Activated T-helper 17 cell treated with anti-CD3 and anti-CD28 coated beads, Interleukin-2, amount 50 U/mL, for 72 hours (primary cell): ENCODE measurements at regions not wholly inside any gene's neighbourhood (a gene's known extent, or its start where the extent isn't known, plus 50 kb on each side); places are given as distances from the start of the nearest gene placed in this dataset.

ENCODE experiments used
- ATAC-seq: fragments of 150-1000 bp; cut with Tn5 transposase; replicated peaks from 2 replicates; pipeline ENCODE4 v1.10.0; 2021; ENCODE audit warnings: mild to moderate bottlenecking, moderate library complexity
- H3K27ac Mint-ChIP-seq: one replicate; pipeline ENCODE4 v1.8.0; 2022; ENCODE audit warnings: mixed read lengths
- H3K27me3 Mint-ChIP-seq: one replicate; pipeline ENCODE4 v1.8.0; 2022; ENCODE audit warnings: mixed read lengths
- H3K36me3 Mint-ChIP-seq: one replicate; pipeline ENCODE4 v1.8.0; 2022; ENCODE audit warnings: low read depth, mild to moderate bottlenecking, mixed read lengths
- H3K4me1 Mint-ChIP-seq: one replicate; pipeline ENCODE4 v1.8.0; 2022; ENCODE audit warnings: mixed read lengths
- H3K4me3 Mint-ChIP-seq: one replicate; pipeline ENCODE4 v1.8.0; 2022; ENCODE audit warnings: mild to moderate bottlenecking, mixed read lengths
- H3K9me3 Mint-ChIP-seq: one replicate; pipeline ENCODE4 v1.8.0; 2022; ENCODE audit warnings: mixed read lengths

DNA sequence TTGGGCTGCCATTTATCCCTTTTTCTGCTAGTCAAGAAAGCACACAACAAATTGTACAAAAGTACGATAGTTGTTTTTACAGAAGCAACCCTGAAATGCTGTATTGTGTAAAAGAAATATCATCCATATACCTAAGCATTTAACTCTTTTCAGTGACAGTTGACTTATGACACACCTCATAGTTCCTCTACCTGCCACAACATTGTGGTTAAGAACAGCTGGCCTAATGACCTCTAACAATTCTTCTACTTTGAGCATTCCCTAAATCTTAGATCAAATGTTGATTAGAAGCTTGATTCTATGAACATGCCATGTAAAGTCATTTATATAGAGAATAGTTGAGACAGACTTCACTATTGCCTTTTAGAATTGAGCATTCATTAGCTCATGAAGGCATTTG, 165.9 kb upstream of the SETBP1 start:
- Mint-ChIP-seq H3K36me3 (no peaks in the 10 kb centered on the region), H3K27ac (no peak overlapping the region), H3K27me3 (peaks cover 6% of the 10 kb centered on the region), H3K4me1 (no peaks in the 10 kb centered on the region), H3K9me3 (no peaks in the 10 kb centered on the region), H3K4me3 (no peak overlapping the region)
- ATAC-seq: no peak

DNA sequence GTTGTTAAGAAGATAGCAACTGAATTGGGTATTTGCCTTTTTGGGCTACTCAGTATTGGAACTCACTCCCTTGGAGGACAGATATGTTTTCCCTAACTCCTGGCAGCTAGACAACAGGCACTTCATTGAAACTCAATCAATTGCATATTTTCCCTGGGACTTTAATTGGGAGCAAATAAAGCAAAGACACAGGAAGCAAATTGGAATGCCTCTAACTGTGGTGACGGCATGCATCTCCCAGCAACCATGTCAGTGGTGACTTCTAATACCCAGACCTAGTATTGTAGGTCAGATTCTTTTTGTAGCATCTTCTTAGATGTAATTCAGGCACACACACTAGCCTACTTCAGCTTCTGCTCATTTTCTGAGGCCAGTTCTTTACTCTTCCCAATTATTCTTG, 164.2 kb upstream of the SETBP1 start:
- no peaks in the 10 kb centered on the region for H3K9me3 Mint-ChIP-seq
- no peak for ATAC-seq
- H3K4me1 Mint-ChIP-seq: no peaks in the 10 kb centered on the region

DNA sequence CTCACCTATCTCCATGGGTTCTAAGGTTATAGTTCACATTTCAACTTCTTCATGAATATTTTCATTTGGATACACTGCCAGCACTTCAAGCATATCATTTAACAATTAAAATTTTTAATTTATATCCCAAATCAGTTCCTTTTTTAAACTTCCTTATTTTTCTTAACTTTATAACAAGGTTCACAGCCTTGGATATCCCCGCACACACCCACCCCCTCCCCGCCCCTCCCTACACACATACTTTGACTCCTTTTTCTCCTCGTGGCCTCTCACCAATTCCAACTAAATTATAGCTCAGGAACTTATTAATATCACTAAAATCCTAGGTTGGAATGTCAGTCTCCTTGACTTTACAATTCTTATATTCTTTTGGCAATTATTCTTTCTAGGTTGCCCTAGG, 163.6 kb upstream of the SETBP1 start:
- no peaks in the 10 kb centered on the region for H3K9me3 Mint-ChIP-seq
- ATAC-seq: no peak
- no peaks in the 10 kb centered on the region for H3K36me3 Mint-ChIP-seq
- no peak overlapping the region for H3K4me3 Mint-ChIP-seq
- H3K27ac Mint-ChIP-seq: no peak overlapping the region
- H3K27me3 Mint-ChIP-seq: peaks cover 4% of the 10 kb centered on the region
- no peaks in the 10 kb centered on the region for H3K4me1 Mint-ChIP-seq

More for the DNA sequence above, 164.2 kb upstream of the SETBP1 start:
- no peak overlapping the region for H3K4me3 Mint-ChIP-seq
- H3K27ac Mint-ChIP-seq: no peak overlapping the region
- H3K36me3 Mint-ChIP-seq: no peaks in the 10 kb centered on the region
- H3K27me3 Mint-ChIP-seq: peaks cover 4% of the 10 kb centered on the region

DNA sequence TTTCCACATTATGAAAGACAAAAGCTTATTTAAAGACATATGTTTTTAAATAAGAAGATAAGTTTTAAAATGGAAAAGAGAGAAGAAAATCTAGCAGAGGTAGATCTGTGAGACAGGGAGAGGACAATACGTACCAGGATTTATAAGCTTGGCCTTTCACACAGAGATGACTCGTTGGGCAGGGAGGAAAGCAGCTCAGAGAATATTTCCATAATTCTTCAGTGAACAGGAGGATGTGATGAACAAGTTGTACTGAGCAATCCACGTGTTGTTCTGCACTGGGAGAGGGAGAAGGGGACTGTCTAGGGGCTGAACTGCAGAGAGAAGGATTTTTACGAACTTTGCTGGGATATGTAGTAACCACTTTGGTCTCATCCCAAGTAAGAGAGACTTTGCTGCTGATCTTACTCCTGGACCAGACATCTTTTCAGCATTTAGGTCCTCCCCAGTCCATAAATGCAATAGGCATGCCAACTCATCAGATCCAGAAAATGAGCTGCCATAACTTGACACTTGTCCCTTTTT, 162.5 kb upstream of the SETBP1 start:
- no peaks in the 10 kb centered on the region for H3K4me1 Mint-ChIP-seq
- H3K27me3 Mint-ChIP-seq: peaks cover 4% of the 10 kb centered on the region
- H3K36me3 Mint-ChIP-seq: no peaks in the 10 kb centered on the region
- ATAC-seq: no peak
- H3K9me3 Mint-ChIP-seq: no peaks in the 10 kb centered on the region
- no peak overlapping the region for H3K27ac Mint-ChIP-seq
- H3K4me3 Mint-ChIP-seq: no peak overlapping the region

DNA sequence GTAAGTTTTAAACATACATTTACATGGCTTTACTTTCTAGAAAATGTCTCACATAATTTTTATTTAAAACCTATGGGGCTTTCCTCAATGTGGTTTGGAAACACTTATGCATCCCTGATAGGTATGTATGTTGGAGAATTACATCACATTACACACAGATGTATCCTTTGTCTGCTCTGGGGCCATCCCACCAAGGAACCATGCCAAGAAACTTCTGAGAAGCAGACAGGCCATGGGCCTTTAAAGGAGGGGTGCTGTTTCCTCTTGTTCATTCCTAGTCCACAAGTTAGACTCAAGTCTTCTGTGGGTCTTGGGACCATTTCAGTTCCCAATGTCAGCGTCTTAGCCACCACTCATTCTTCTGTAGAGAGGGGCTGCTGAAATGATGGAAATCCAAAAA, 162.0 kb upstream of the SETBP1 start:
- no peaks in the 10 kb centered on the region for H3K9me3 Mint-ChIP-seq
- H3K27ac Mint-ChIP-seq: no peak overlapping the region
- no peaks in the 10 kb centered on the region for H3K36me3 Mint-ChIP-seq
- peaks cover 4% of the 10 kb centered on the region for H3K27me3 Mint-ChIP-seq
- no peak for ATAC-seq
- no peaks in the 10 kb centered on the region for H3K4me1 Mint-ChIP-seq
- H3K4me3 Mint-ChIP-seq: no peak overlapping the region

DNA sequence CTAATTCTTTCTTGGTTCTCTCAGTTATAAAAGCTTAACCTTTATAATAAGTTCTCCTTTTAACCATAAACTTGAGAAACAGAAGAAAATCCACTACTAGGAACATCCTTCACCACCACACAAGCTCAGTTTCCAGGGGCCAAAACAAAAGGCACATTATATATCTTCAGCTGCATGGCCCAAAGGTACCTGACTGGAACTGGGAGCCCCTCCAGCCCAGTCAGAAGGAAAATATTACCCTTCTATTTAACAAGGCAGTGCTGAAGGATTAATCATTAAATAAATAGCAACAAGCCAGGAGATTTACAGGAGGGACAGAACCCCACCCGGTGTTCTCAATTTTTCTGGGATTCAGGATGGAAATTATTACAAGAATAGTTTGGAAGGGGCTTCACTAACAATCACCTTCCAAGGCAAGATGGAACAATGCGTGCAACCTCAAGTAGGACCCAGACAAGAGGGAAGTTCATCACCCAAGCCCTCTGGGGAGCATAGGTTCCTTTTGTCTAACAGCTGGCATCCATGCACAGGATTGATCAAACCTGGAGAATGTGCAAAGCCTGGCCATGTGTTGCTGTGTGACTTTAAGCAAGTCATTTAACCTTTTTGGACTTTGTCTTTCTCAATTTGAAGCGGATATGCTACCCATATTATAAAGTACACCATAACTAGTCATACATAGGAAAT, 159.6 kb upstream of the SETBP1 start:
- no peak for ATAC-seq
- Mint-ChIP-seq H3K36me3 (no peaks in the 10 kb centered on the region), H3K27ac (no peak overlapping the region), H3K9me3 (peaks cover 3% of the 10 kb centered on the region), H3K4me3 (no peak overlapping the region), H3K4me1 (no peaks in the 10 kb centered on the region), H3K27me3 (peaks cover 4% of the 10 kb centered on the region)

DNA sequence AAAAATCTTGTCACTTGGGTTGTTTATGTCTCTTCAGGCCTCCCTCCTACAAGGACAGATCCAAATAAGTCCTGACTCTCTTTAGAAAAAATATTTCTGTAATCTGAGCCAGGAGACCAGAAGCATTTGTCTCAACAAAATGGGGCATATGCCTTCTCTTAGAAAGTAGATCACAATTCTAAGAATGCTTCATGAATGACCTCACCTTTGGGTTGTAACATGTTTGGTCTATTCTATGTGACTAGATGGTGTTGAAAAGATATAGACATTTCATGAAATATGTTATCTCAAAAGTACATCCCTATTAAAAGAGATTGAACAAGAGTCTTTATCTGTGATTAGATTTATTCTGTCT, 159.0 kb upstream of the SETBP1 start:
- no peak for ATAC-seq
- Mint-ChIP-seq H3K27me3 (peaks cover 4% of the 10 kb centered on the region), H3K27ac (no peak overlapping the region), H3K4me3 (no peak overlapping the region), H3K36me3 (no peaks in the 10 kb centered on the region), H3K4me1 (no peaks in the 10 kb centered on the region), H3K9me3 (peaks cover 3% of the 10 kb centered on the region)

DNA sequence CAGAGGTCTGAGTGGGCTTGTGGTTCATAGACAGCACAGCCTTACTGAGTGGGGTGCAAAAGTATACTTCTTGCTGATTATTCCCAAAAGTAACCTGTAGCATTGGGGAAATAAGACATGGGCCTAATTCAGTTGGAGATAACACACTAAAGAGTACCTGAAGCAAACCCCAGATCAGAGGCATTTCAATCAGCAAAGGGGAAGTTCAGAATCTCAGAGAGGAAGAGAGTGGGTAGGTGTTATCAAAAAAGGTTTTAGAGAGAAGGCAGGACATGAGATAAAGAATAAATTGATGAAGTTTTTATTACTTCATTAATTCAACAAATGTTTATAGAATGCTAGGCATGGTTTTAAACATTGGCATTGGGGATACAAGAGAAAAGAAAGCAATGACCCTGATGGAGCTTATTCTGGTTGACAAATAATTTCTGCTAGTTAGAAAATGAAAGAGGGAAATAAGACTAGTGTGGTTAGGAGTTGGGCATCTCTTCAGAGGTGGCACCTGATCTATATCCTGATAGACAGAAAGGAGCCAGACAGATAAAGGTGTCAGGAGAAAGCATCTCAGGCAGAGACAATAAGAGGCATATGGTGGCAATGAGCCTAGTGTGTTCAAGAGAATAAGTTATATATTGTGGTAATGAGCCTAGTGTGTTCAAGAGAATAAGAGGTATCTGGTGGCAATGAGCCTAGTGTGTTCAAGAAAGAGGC, 153.8 kb upstream of the SETBP1 start:
- H3K27ac Mint-ChIP-seq: no peak overlapping the region
- peaks cover 3% of the 10 kb centered on the region for H3K9me3 Mint-ChIP-seq
- H3K4me1 Mint-ChIP-seq: no peaks in the 10 kb centered on the region
- no peak overlapping the region for H3K4me3 Mint-ChIP-seq
- no peaks in the 10 kb centered on the region for H3K27me3 Mint-ChIP-seq
- ATAC-seq: no peak
- H3K36me3 Mint-ChIP-seq: no peaks in the 10 kb centered on the region

DNA sequence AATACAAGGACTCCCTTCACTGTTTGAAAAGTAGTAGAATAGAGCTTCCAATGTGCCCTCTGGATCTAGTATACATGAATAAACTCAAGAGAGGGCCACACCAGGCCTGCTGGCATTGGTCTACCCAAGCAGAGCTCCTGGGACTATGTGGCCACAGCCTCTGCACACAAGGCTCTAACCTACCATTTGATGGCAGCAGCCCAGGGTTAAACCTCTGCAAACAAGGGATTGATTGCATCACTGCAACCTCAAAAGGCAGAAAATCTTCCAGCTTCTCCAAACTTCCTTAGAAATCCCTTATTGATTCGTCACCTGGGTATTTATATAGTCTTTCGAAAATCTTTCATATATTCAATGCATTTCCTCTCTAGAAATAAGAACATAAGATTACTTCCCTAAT, 147.6 kb upstream of the SETBP1 start:
- Mint-ChIP-seq H3K27ac (no peak overlapping the region), H3K4me1 (no peaks in the 10 kb centered on the region), H3K9me3 (no peaks in the 10 kb centered on the region), H3K36me3 (no peaks in the 10 kb centered on the region), H3K27me3 (peaks cover 4% of the 10 kb centered on the region), H3K4me3 (no peak overlapping the region)
- ATAC-seq: no peak

DNA sequence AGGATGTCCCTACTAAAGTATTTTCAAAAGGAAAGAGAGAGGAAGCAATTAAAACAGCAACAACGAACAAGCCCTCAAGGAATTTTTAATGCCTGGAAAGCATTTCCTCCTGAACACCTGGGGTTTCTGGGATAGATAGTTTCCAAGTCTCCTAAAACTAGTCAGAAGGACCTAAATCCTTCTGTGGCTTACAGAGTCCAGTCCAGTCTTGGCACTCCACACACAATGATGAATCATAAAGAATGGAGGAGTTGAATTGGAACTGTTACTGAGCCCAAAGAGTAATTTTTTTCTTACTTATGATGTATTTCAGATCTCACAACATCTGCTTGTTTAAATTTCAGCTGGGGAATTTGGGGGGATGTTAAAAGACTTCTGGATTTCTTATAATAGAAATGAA, 144.6 kb upstream of the SETBP1 start:
- Mint-ChIP-seq H3K36me3 (no peaks in the 10 kb centered on the region), H3K27ac (no peak overlapping the region), H3K27me3 (peaks cover 4% of the 10 kb centered on the region), H3K4me3 (no peak overlapping the region), H3K9me3 (no peaks in the 10 kb centered on the region), H3K4me1 (no peaks in the 10 kb centered on the region)
- ATAC-seq: no peak

DNA sequence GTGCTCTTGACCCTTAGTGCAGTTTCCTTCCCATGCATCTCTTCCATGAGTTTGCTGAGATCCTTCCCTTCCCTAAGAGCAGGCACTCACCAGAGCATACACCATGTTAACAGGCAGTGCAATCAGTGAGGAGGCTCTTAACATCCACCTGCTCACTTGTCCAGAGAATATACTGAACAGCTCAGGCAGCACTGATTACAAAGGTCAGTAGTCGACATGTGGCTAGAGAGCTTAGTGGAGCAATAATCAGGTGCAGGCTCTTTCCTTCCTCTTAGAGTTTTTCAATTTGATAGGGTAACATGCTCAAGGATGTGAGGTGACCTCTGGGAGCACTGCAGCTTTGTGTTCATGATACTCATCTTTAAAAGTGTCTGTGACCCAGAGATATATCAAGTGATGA, 144.1 kb upstream of the SETBP1 start:
- Mint-ChIP-seq H3K4me1 (no peaks in the 10 kb centered on the region), H3K4me3 (no peak overlapping the region), H3K27me3 (peaks cover 4% of the 10 kb centered on the region), H3K9me3 (no peaks in the 10 kb centered on the region), H3K27ac (no peak overlapping the region), H3K36me3 (no peaks in the 10 kb centered on the region)
- no peak for ATAC-seq

DNA sequence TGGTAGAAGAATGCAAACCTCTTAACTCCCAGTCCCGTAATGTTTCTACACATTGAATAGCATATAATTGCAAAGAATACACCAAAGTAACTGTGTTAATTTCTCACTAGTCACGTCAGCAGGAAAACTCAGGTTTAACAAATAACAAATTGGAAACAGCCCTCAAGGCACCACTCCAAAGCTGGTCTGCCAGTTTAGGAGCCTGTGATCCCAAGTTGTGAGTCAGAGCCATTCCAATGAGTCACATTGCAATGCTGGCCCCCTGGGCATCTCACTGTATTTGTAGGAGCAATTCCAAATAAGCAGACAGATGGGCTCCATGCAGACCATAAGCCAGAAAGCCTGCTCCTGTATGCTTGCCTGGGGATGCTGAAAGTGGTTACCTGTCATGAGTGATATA, 143.2 kb upstream of the SETBP1 start:
- H3K27me3 Mint-ChIP-seq: peaks cover 4% of the 10 kb centered on the region
- no peak overlapping the region for H3K27ac Mint-ChIP-seq
- no peak for ATAC-seq
- H3K4me3 Mint-ChIP-seq: no peak overlapping the region
- no peaks in the 10 kb centered on the region for H3K36me3 Mint-ChIP-seq
- H3K9me3 Mint-ChIP-seq: no peaks in the 10 kb centered on the region
- H3K4me1 Mint-ChIP-seq: no peaks in the 10 kb centered on the region

DNA sequence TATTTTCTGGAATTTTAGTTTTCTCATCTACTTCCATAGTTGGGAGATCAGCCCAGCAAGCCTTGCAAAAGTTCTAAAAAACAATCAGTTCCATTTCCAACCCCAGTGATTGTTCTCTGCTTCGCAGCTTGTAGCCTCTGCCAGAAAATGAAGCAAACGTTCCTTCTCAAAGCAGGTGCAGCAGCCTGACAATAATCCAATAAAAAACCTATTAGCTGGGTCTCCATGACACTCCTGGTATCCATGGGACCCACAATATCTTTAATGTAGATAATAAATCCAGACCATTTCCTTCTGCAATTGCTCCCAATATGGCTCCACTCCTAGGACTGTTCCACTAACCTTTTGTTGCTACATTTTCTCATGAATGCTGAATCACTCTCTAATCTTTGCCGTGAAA, 140.8 kb upstream of the SETBP1 start:
- Mint-ChIP-seq H3K36me3 (no peaks in the 10 kb centered on the region), H3K27ac (no peak overlapping the region), H3K27me3 (no peaks in the 10 kb centered on the region), H3K4me3 (no peak overlapping the region), H3K4me1 (no peaks in the 10 kb centered on the region), H3K9me3 (no peaks in the 10 kb centered on the region)
- ATAC-seq: no peak

DNA sequence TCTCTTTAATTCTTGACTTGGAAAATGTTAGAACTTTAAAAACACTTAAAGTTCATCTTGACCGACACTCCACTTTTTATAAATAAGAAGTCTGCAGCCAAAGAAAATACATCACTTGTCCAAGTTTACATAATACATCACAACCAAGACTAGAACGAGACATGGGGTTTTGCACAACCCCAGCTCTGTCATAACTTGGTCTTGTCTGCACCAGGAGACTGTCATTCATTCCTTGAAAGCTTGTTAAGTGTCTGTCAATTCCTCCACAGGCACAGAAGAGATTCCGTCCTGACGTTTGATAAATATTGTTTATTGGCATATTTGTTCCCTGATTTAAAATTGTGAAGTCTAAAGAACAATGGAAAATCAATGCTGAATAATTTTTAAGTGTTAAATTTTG, 139.5 kb upstream of the SETBP1 start:
- ATAC-seq: no peak
- H3K4me1 Mint-ChIP-seq: no peaks in the 10 kb centered on the region
- H3K36me3 Mint-ChIP-seq: no peaks in the 10 kb centered on the region
- no peak overlapping the region for H3K27ac Mint-ChIP-seq
- no peak overlapping the region for H3K4me3 Mint-ChIP-seq
- H3K9me3 Mint-ChIP-seq: no peaks in the 10 kb centered on the region
- no peaks in the 10 kb centered on the region for H3K27me3 Mint-ChIP-seq

DNA sequence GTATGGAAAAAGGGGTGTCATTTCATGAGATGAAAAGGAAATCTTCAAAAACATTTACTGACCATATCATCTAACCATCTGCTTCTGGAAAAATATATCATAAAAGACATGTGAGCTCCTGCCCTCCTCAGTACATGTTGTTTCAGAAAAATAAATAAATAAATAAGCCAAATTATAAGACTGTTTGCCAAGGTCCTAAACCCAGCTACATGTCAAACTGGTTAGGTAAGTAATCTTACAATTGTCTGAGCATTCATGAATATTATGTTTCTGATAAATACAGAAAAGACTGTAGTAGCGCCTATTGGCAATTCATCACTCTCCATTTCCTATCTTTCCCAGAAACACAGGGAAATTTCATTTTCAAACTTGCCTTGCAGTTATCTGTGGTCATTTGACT, 138.9 kb upstream of the SETBP1 start:
- no peak overlapping the region for H3K27ac Mint-ChIP-seq
- H3K9me3 Mint-ChIP-seq: no peaks in the 10 kb centered on the region
- H3K4me3 Mint-ChIP-seq: no peak overlapping the region
- ATAC-seq: no peak
- no peaks in the 10 kb centered on the region for H3K4me1 Mint-ChIP-seq
- H3K36me3 Mint-ChIP-seq: no peaks in the 10 kb centered on the region
- H3K27me3 Mint-ChIP-seq: no peaks in the 10 kb centered on the region
